Activated T-cell treated with anti-CD3 and anti-CD28 coated beads for 4 hours (primary cell): ENCODE measurements at regions not wholly inside any gene's neighbourhood (a gene's known extent, or its start where the extent isn't known, plus 50 kb on each side); places are given as distances from the start of the nearest gene placed in this dataset.

Experiments used
- DNase-seq: peaks from one replicate; pipeline ENCODE4 v3.0.0-alpha.2; 2020

GRCh38 chr6:56375806-56376205 is 128.4 kb upstream of the COL21A1 start:
- no peak for DNase-seq

GRCh38 chr6:56374841-56375369 is 127.5 kb upstream of the COL21A1 start:
- no peak for DNase-seq

- no peak for DNase-seq
Observed at GRCh38 chr6:56372406-56372995, 125.1 kb upstream of the COL21A1 start.

GRCh38 chr6:56370561-56371211 is 123.3 kb upstream of the COL21A1 start:
- no peak for DNase-seq

- DNase-seq, result no peak
Observed at GRCh38 chr6:56370127-56370540, 122.8 kb upstream of the COL21A1 start.

- no peak for DNase-seq
Observed at GRCh38 chr6:56368491-56368890, 121.1 kb upstream of the COL21A1 start.

- no peak for DNase-seq
Observed at GRCh38 chr6:56366141-56366852, 118.9 kb upstream of the COL21A1 start.

- no peak for DNase-seq
Observed at GRCh38 chr6:56364827-56365339, 117.5 kb upstream of the COL21A1 start.

- no peak for DNase-seq
Observed at GRCh38 chr6:56364431-56364826, 117.0 kb upstream of the COL21A1 start.

GRCh38 chr6:56363796-56364430 is 116.5 kb upstream of the COL21A1 start:
- no peak for DNase-seq

- DNase-seq, result no peak
Observed at GRCh38 chr6:56361812-56362211, 114.4 kb upstream of the COL21A1 start.

- peak; percentile 28 for DNase-seq
Observed at GRCh38 chr6:56359201-56359899, 112.0 kb upstream of the COL21A1 start.

GRCh38 chr6:56357616-56358373 is 110.4 kb upstream of the COL21A1 start:
- no peak for DNase-seq

- no peak for DNase-seq
Observed at GRCh38 chr6:56356426-56356825, 109.0 kb upstream of the COL21A1 start.

- DNase-seq, result no peak
Observed at GRCh38 chr6:56353860-56354259, 106.5 kb upstream of the COL21A1 start.

- no peak for DNase-seq
Observed at GRCh38 chr6:56350628-56351260, 103.4 kb upstream of the COL21A1 start.

GRCh38 chr6:56349194-56349593 is 101.8 kb upstream of the COL21A1 start:
- no peak for DNase-seq

GRCh38 chr6:56348578-56348977 is 101.2 kb upstream of the COL21A1 start:
- DNase-seq, result no peak

- DNase-seq, result no peak
Observed at GRCh38 chr6:56347526-56347925, 100.1 kb upstream of the COL21A1 start.

- no peak for DNase-seq
Observed at GRCh38 chr6:56346958-56347357, 99.6 kb upstream of the COL21A1 start.

GRCh38 chr6:56345376-56345995 is 98.1 kb upstream of the COL21A1 start:
- no peak for DNase-seq
